ENCODE measurements at regions not wholly inside any gene's neighbourhood (a gene's known extent, or its start where the extent isn't known, plus 50 kb on each side); places are given as distances from the start of the nearest gene placed in this dataset.

DNA sequence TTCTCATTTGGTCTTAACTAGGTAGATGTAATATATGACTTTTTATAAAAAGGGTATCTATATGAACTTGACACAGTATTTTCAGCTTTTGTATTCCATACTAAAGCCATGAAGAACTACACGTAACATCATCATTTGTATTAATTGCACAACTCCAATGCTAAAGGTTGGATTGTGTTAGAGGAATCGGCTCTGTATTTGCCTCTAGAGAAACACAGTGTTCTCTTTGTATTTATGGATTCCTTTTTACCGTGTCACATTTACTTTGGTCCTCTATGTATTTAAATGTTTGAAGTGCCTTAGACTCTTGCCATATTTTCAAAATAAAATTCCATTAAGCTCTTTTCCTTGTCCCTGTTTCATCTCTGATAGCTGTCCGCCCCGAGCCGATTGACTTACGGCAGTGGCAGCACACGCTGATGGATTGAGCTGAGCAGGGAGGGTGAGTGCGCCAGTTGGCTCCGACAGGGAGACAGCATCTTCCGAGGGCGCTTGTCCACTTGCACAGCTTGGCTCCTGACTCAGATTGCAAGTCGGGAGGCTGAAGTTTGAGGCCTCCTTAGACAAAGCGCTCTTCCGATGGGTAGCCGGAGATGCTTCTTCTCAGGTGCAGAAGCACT, 95.6 kb upstream of the DMRT1 start:
- TF ChIP-seq EZH2 (IDR thresholded peaks at IDR 0.05) (no peak), EZH2phosphoT487 (IDR thresholded peaks at IDR 0.05) (no peak)
- TF ChIP-seq, protein P1, sequence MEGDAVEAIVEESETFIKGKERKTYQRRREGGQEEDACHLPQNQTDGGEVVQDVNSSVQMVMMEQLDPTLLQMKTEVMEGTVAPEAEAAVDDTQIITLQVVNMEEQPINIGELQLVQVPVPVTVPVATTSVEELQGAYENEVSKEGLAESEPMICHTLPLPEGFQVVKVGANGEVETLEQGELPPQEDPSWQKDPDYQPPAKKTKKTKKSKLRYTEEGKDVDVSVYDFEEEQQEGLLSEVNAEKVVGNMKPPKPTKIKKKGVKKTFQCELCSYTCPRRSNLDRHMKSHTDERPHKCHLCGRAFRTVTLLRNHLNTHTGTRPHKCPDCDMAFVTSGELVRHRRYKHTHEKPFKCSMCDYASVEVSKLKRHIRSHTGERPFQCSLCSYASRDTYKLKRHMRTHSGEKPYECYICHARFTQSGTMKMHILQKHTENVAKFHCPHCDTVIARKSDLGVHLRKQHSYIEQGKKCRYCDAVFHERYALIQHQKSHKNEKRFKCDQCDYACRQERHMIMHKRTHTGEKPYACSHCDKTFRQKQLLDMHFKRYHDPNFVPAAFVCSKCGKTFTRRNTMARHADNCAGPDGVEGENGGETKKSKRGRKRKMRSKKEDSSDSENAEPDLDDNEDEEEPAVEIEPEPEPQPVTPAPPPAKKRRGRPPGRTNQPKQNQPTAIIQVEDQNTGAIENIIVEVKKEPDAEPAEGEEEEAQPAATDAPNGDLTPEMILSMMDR (IDR thresholded peaks at IDR 0.05), result no peak
- Histone ChIP-seq H3K4me2 (no peak overlapping the region), H2AFZ (replicated peaks) (no peak overlapping the region), H3K4me3 (no peak overlapping the region), H3K27me3 (no peaks in the 10 kb centered on the region), H3K9me3 (ENCODE audit: low read depth) (no peaks in the 10 kb centered on the region), H3K79me2 (ENCODE audit: low read depth) (no peaks in the 10 kb centered on the region), H3K9ac (no peak overlapping the region), H4K20me1 (ENCODE audit: low read depth) (no peaks in the 10 kb centered on the region), H3K27ac (no peak overlapping the region), H3K36me3 (no peaks in the 10 kb centered on the region), H3K4me1 (peaks cover 18% of the 10 kb centered on the region), H3F3A (ENCODE audit: low read depth) (peaks cover 19% of the 10 kb centered on the region)
- no peak for DNase-seq (ENCODE audit: low spot score)
- H3K4me1 Mint-ChIP-seq, result peaks cover 21% of the 10 kb centered on the region
- H3K27me3 Mint-ChIP-seq (ENCODE audit: insufficient read depth, low read depth), result peaks cover 2% of the 10 kb centered on the region
- no peak overlapping the region for H3K27ac Mint-ChIP-seq
- H3K4me3 Mint-ChIP-seq, result no peak overlapping the region
- peaks cover 40% of the 10 kb centered on the region for H3K36me3 Mint-ChIP-seq
- H3K9me3 Mint-ChIP-seq, result no peaks in the 10 kb centered on the region

DNA sequence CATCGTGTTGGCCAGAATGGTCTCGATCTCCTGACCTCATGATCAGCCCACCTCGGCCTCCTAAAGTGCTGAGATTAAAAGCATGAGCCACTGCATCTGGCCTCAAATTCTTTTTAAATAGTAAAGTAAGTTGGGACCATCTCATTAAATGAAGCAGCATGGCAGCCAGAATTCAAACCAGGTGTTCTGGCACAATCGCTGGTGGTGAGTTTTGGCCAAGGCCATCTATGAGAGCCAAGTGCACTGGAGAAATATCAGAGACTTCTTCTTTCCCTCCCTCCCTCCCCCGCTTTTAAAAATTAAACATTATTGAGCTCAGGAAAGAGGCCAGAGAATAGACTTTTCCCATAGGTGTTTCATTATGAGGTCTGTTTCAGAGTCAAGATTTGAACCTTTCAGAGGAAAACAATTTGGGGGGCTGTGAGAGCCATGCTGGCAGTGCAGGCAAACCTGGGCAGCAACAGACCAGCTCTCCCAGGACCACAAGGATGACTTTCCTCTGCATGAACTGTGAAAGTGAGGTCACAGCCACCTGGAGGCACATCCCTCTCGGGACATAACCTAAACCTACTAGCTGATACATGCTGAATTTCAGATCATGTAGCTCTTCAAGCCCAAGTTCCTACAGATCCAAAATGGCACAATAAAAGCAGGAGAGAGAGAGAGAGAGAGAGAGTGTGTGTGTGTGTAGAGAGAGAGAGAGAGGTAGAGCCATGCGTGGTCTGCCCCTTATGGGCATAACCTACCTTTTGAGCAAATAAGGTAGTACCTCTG, 94.6 kb upstream of the DMRT1 start:
- Histone ChIP-seq H3K27me3 (no peaks in the 10 kb centered on the region), H3K27ac (no peak overlapping the region), H3K4me2 (no peak overlapping the region), H3K4me1 (peaks cover 18% of the 10 kb centered on the region), H3K36me3 (no peaks in the 10 kb centered on the region), H3K9me3 (ENCODE audit: low read depth) (no peaks in the 10 kb centered on the region), H3K9ac (no peak overlapping the region), H3K4me3 (no peak overlapping the region), H4K20me1 (ENCODE audit: low read depth) (no peaks in the 10 kb centered on the region), H2AFZ (replicated peaks) (no peak overlapping the region), H3K79me2 (ENCODE audit: low read depth) (no peaks in the 10 kb centered on the region), H3F3A (ENCODE audit: low read depth) (peaks cover 19% of the 10 kb centered on the region)
- TF ChIP-seq EZH2phosphoT487 (IDR thresholded peaks at IDR 0.05) (no peak), EZH2 (IDR thresholded peaks at IDR 0.05) (no peak)
- Mint-ChIP-seq H3K27ac (no peak overlapping the region), H3K4me1 (peaks cover 28% of the 10 kb centered on the region), H3K4me3 (no peak overlapping the region), H3K9me3 (no peaks in the 10 kb centered on the region), H3K27me3 (ENCODE audit: insufficient read depth, low read depth) (peaks cover 2% of the 10 kb centered on the region), H3K36me3 (peaks cover 37% of the 10 kb centered on the region)
- DNase-seq (ENCODE audit: low spot score), result no peak

DNA sequence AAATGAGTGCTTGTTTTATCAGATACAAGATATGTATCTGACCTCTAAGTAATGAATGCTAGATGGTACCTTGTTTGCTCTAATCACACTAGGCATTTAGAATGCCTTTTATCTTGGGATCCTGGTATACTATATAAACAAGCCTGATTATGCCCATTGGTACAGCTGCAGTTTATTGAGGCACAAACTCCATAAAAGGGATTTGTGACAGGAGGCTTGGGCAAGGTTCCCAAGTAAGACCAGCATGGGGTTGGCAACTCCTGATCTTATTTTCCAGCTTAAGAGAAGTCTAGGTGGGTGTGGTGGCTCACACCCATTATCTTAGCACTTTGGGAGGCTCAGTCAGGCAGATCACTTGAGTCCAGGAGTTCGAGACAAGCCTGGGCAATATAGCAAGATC, 93.9 kb upstream of the DMRT1 start:
- peaks cover 2% of the 10 kb centered on the region for H3K27me3 Mint-ChIP-seq (ENCODE audit: insufficient read depth, low read depth)
- H3K27ac Mint-ChIP-seq, result no peak overlapping the region
- Histone ChIP-seq H3K36me3 (no peaks in the 10 kb centered on the region), H3K27me3 (no peaks in the 10 kb centered on the region), H3K27ac (no peak overlapping the region), H3K9me3 (ENCODE audit: low read depth) (no peaks in the 10 kb centered on the region), H3K9ac (no peak overlapping the region), H4K20me1 (ENCODE audit: low read depth) (no peaks in the 10 kb centered on the region), H3K4me3 (no peak overlapping the region), H3K4me1 (peaks cover 17% of the 10 kb centered on the region), H3K79me2 (ENCODE audit: low read depth) (no peaks in the 10 kb centered on the region), H3F3A (ENCODE audit: low read depth) (peaks cover 19% of the 10 kb centered on the region), H3K4me2 (no peak overlapping the region), H2AFZ (replicated peaks) (no peak overlapping the region)
- no peak overlapping the region for H3K4me3 Mint-ChIP-seq
- H3K9me3 Mint-ChIP-seq, result no peaks in the 10 kb centered on the region
- H3K36me3 Mint-ChIP-seq, result peaks cover 32% of the 10 kb centered on the region
- H3K4me1 Mint-ChIP-seq, result peaks cover 30% of the 10 kb centered on the region
- no peak for DNase-seq (ENCODE audit: low spot score)
- TF ChIP-seq, protein P1 (IDR thresholded peaks at IDR 0.05), result no peak
- no peak for TF ChIP-seq EZH2phosphoT487 (IDR thresholded peaks at IDR 0.05)
- no peak for TF ChIP-seq EZH2 (IDR thresholded peaks at IDR 0.05)
